ENCODE measurements at regions not wholly inside any gene's neighbourhood (a gene's known extent, or its start where the extent isn't known, plus 50 kb on each side); places are given as distances from the start of the nearest gene placed in this dataset.
"Not testable (repeated sequence)": the region's sequence is repeated elsewhere in the genome, so short reads cannot be mapped to it uniquely, and the experiment has no call there.

GRCh38 chr20:7803411-7804151 lies 136.7 kb downstream of the HAO1 start:
- TF ChIP-seq, protein P1, sequence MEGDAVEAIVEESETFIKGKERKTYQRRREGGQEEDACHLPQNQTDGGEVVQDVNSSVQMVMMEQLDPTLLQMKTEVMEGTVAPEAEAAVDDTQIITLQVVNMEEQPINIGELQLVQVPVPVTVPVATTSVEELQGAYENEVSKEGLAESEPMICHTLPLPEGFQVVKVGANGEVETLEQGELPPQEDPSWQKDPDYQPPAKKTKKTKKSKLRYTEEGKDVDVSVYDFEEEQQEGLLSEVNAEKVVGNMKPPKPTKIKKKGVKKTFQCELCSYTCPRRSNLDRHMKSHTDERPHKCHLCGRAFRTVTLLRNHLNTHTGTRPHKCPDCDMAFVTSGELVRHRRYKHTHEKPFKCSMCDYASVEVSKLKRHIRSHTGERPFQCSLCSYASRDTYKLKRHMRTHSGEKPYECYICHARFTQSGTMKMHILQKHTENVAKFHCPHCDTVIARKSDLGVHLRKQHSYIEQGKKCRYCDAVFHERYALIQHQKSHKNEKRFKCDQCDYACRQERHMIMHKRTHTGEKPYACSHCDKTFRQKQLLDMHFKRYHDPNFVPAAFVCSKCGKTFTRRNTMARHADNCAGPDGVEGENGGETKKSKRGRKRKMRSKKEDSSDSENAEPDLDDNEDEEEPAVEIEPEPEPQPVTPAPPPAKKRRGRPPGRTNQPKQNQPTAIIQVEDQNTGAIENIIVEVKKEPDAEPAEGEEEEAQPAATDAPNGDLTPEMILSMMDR (IDR thresholded peaks at IDR 0.05) = not testable (repeated sequence)
- TF ChIP-seq POLR2A (IDR thresholded peaks at IDR 0.05) = not testable (repeated sequence)
